ENCODE measurements at regions not wholly inside any gene's neighbourhood (a gene's known extent, or its start where the extent isn't known, plus 50 kb on each side); places are given as distances from the start of the nearest gene placed in this dataset.

GRCh38 chr13:99803141-99803540, 168.4 kb downstream of the ZIC5 start:
- H3K9me3 Mint-ChIP-seq (ENCODE audit: low read depth), result no peaks in the 10 kb centered on the region
- DNase-seq (ENCODE audit: low spot score, unreplicated experiment), result no peak
- no peak overlapping the region for H3K4me3 Mint-ChIP-seq (ENCODE audit: low read depth)
- no peaks in the 10 kb centered on the region for H3K36me3 Mint-ChIP-seq (ENCODE audit: insufficient read depth)
- no peaks in the 10 kb centered on the region for H3K4me1 Mint-ChIP-seq (ENCODE audit: low read depth)
- H3K27me3 Mint-ChIP-seq, result peaks cover 2% of the 10 kb centered on the region
- TF ChIP-seq CTCF (IDR thresholded peaks at IDR 0.05; ENCODE audit: unreplicated experiment), result no peak
- H3K27ac Mint-ChIP-seq, result no peak overlapping the region

GRCh38 chr13:99802416-99802815, 169.2 kb downstream of the ZIC5 start:
- DNase-seq (ENCODE audit: low spot score, unreplicated experiment), result no peak
- Mint-ChIP-seq H3K9me3 (ENCODE audit: low read depth) (no peaks in the 10 kb centered on the region), H3K27ac (no peak overlapping the region), H3K36me3 (ENCODE audit: insufficient read depth) (no peaks in the 10 kb centered on the region), H3K4me3 (ENCODE audit: low read depth) (no peak overlapping the region), H3K4me1 (ENCODE audit: low read depth) (no peaks in the 10 kb centered on the region), H3K27me3 (peaks cover 2% of the 10 kb centered on the region)
- no peak for TF ChIP-seq CTCF (IDR thresholded peaks at IDR 0.05; ENCODE audit: unreplicated experiment)

- H3K9me3 Mint-ChIP-seq (ENCODE audit: low read depth), result no peaks in the 10 kb centered on the region
- TF ChIP-seq CTCF (IDR thresholded peaks at IDR 0.05; ENCODE audit: unreplicated experiment), result no peak
- H3K36me3 Mint-ChIP-seq (ENCODE audit: insufficient read depth), result no peaks in the 10 kb centered on the region
- no peak for DNase-seq (ENCODE audit: low spot score, unreplicated experiment)
- H3K27me3 Mint-ChIP-seq, result peaks cover 2% of the 10 kb centered on the region
- no peak overlapping the region for H3K27ac Mint-ChIP-seq
- no peaks in the 10 kb centered on the region for H3K4me1 Mint-ChIP-seq (ENCODE audit: low read depth)
- no peak overlapping the region for H3K4me3 Mint-ChIP-seq (ENCODE audit: low read depth)
Measured at GRCh38 chr13:99800951-99801350, 170.6 kb downstream of the ZIC5 start.

- TF ChIP-seq CTCF (IDR thresholded peaks at IDR 0.05; ENCODE audit: unreplicated experiment), result no peak
- H3K36me3 Mint-ChIP-seq (ENCODE audit: insufficient read depth), result no peaks in the 10 kb centered on the region
- H3K4me1 Mint-ChIP-seq (ENCODE audit: low read depth), result no peaks in the 10 kb centered on the region
- no peaks in the 10 kb centered on the region for H3K9me3 Mint-ChIP-seq (ENCODE audit: low read depth)
- peaks cover 2% of the 10 kb centered on the region for H3K27me3 Mint-ChIP-seq
- H3K27ac Mint-ChIP-seq, result no peak overlapping the region
- no peak for DNase-seq (ENCODE audit: low spot score, unreplicated experiment)
- no peak overlapping the region for H3K4me3 Mint-ChIP-seq (ENCODE audit: low read depth)
Measured at GRCh38 chr13:99800011-99800410, 171.6 kb downstream of the ZIC5 start.

GRCh38 chr13:99798756-99799155, 172.8 kb downstream of the ZIC5 start:
- no peak overlapping the region for H3K4me3 Mint-ChIP-seq (ENCODE audit: low read depth)
- H3K27ac Mint-ChIP-seq, result no peak overlapping the region

More at GRCh38 chr13:99798756-99799155, 172.8 kb downstream of the ZIC5 start:
- Mint-ChIP-seq H3K4me1 (ENCODE audit: low read depth) (no peaks in the 10 kb centered on the region), H3K36me3 (ENCODE audit: insufficient read depth) (no peaks in the 10 kb centered on the region), H3K9me3 (ENCODE audit: low read depth) (no peaks in the 10 kb centered on the region), H3K27me3 (no peaks in the 10 kb centered on the region)
- TF ChIP-seq CTCF (IDR thresholded peaks at IDR 0.05; ENCODE audit: unreplicated experiment), result no peak
- DNase-seq (ENCODE audit: low spot score, unreplicated experiment), result no peak
